ENCODE measurements at regions not wholly inside any gene's neighbourhood (a gene's known extent, or its start where the extent isn't known, plus 50 kb on each side); places are given as distances from the start of the nearest gene placed in this dataset.

- H3K23ac ChIP-seq (ENCODE audit: low read depth, low read length): no peak overlapping the region
- no peak overlapping the region for H3K56ac ChIP-seq (ENCODE audit: extremely low read depth, insufficient read depth, low read length)
- H3K4me2 ChIP-seq (ENCODE audit: low read depth, low read length): no peak overlapping the region
- no peak overlapping the region for H4K8ac ChIP-seq (ENCODE audit: low read depth in 2 of 2, low read length in 2 of 2)
- H2BK120ac ChIP-seq (ENCODE audit: low read depth, low read length): no peak overlapping the region
- no peak overlapping the region for H2BK5ac ChIP-seq (ENCODE audit: low read depth, low read length, poor library complexity, severe bottlenecking)
- dilution Hi-C loops (cut with HindIII; ENCODE audit: low sequenced_read_pairs, unreplicated experiment) (no loop called here), in situ Hi-C loops (cut with MboI; ENCODE audit: low sequenced_read_pairs) (no loop called here), intact Hi-C loops (cut with micrococcal nuclease) (no loop called here)
- H3K4me1 ChIP-seq (ENCODE audit: control insufficient read depth, insufficient read depth, low read length): no peaks in the 10 kb centered on the region
- H3K4ac ChIP-seq (ENCODE audit: low read depth, low read length): no peak overlapping the region
- H2BK15ac ChIP-seq (ENCODE audit: low read depth, low read length): no peak overlapping the region
- no peak overlapping the region for H2BK20ac ChIP-seq (ENCODE audit: low read depth, low read length)
- no peaks in the 10 kb centered on the region for H3K27me3 ChIP-seq (ENCODE audit: control insufficient read depth, insufficient read depth, low read length)
- no peaks in the 10 kb centered on the region for H3K9me1 ChIP-seq (ENCODE audit: insufficient read depth, low read length)
- no peak for ATAC-seq (ENCODE audit: low read depth)
- no peaks in the 10 kb centered on the region for H3K79me1 ChIP-seq (ENCODE audit: low read depth in 1 of 2, low read length in 2 of 2)
- no peaks in the 10 kb centered on the region for H4K20me1 ChIP-seq (ENCODE audit: insufficient read depth, low read length)
- H2AFZ ChIP-seq (replicated peaks; ENCODE audit: low read length, poor library complexity): no peak overlapping the region
- no peak overlapping the region for H4K91ac ChIP-seq (ENCODE audit: insufficient read depth, low read depth, low read length)
- H3K9me3 ChIP-seq (ENCODE audit: control insufficient read depth, insufficient read depth, low read length): peaks cover 8% of the 10 kb centered on the region; the same call in 1 of the 2 replicates
- no peaks in the 10 kb centered on the region for H3K36me3 ChIP-seq (ENCODE audit: control insufficient read depth, insufficient read depth, low read length)
- no peak overlapping the region for H3K4me3 ChIP-seq (ENCODE audit: insufficient read depth, low read depth, low read length)
- no peak overlapping the region for H3K14ac ChIP-seq (replicated peaks; ENCODE audit: low read depth, low read length)
- ChIA-PET POLR2A (ENCODE audit: unreplicated experiment) (interaction anchor here (0.5 kb wide), 1 partner anchor 13 kb away, joined by 3 read pairs; no protein-coding TSS in a partner anchor), CTCF (no interaction called here)
- H3K27ac ChIP-seq (ENCODE audit: insufficient read depth, low read length): no peak overlapping the region
- H2AK5ac ChIP-seq (ENCODE audit: low read depth, low read length): no peak overlapping the region
- DNase-seq: no peak
- TF ChIP-seq FOS (IDR thresholded peaks at IDR 0.05; ENCODE audit: low read depth, low read length) (no peak), CEBPB (IDR thresholded peaks at IDR 0.05; ENCODE audit: low read depth, low read length) (no peak), MXI1 (IDR thresholded peaks at IDR 0.05; ENCODE audit: borderline replicate concordance, low read depth, low read length) (no peak), POLR2A (IDR thresholded peaks at IDR 0.05; ENCODE audit: low read depth, low read length) (no peak), MAZ (IDR thresholded peaks at IDR 0.05; ENCODE audit: borderline replicate concordance, low read depth, low read length) (no peak), ELK1 (IDR thresholded peaks at IDR 0.05; ENCODE audit: borderline replicate concordance, low read depth, low read length) (no peak), MAFK (IDR thresholded peaks at IDR 0.05; ENCODE audit: low read depth, low read length) (no peak), RCOR1 (IDR thresholded peaks at IDR 0.05; ENCODE audit: insufficient replicate concordance, low read length) (no peak), NFE2L2 (IDR thresholded peaks at IDR 0.05; ENCODE audit: low read depth, low read length) (no peak), RFX5 (IDR thresholded peaks at IDR 0.05; ENCODE audit: low read depth, low read length) (no peak), CHD1 (IDR thresholded peaks at IDR 0.05; ENCODE audit: low read depth, low read length) (no peak), RAD21 (IDR thresholded peaks at IDR 0.05; ENCODE audit: low read length) (no peak), SMC3 (IDR thresholded peaks at IDR 0.05; ENCODE audit: low read depth, low read length) (no peak), BHLHE40 (IDR thresholded peaks at IDR 0.05; ENCODE audit: low read depth, low read length) (no peak)
- TF ChIP-seq, protein P1, sequence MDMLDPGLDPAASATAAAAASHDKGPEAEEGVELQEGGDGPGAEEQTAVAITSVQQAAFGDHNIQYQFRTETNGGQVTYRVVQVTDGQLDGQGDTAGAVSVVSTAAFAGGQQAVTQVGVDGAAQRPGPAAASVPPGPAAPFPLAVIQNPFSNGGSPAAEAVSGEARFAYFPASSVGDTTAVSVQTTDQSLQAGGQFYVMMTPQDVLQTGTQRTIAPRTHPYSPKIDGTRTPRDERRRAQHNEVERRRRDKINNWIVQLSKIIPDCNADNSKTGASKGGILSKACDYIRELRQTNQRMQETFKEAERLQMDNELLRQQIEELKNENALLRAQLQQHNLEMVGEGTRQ (IDR thresholded peaks at IDR 0.05; ENCODE audit: low read depth, low read length): no peak
- TF ChIP-seq, protein P2, sequence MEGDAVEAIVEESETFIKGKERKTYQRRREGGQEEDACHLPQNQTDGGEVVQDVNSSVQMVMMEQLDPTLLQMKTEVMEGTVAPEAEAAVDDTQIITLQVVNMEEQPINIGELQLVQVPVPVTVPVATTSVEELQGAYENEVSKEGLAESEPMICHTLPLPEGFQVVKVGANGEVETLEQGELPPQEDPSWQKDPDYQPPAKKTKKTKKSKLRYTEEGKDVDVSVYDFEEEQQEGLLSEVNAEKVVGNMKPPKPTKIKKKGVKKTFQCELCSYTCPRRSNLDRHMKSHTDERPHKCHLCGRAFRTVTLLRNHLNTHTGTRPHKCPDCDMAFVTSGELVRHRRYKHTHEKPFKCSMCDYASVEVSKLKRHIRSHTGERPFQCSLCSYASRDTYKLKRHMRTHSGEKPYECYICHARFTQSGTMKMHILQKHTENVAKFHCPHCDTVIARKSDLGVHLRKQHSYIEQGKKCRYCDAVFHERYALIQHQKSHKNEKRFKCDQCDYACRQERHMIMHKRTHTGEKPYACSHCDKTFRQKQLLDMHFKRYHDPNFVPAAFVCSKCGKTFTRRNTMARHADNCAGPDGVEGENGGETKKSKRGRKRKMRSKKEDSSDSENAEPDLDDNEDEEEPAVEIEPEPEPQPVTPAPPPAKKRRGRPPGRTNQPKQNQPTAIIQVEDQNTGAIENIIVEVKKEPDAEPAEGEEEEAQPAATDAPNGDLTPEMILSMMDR (conservative IDR thresholded peaks at IDR 0.05; ENCODE audit: low read depth, low read length): no peak
- no TSS peak for BruUV-seq (replicated peaks)
- H3K9ac ChIP-seq (ENCODE audit: low read depth, low read length): no peak overlapping the region
- H4K5ac ChIP-seq (ENCODE audit: low read depth, low read length): no peak overlapping the region
- H3K18ac ChIP-seq (ENCODE audit: low read depth, low read length): no peak overlapping the region
- no peak overlapping the region for H2AK9ac ChIP-seq (replicated peaks; ENCODE audit: low read depth, low read length, poor library complexity)
These were observed 62.8 kb upstream of the GTSF1L start for GRCh38 chr20:43789593-43789992.
